Lung microvascular endothelial cell (primary cell): ENCODE measurements at regions not wholly inside any gene's neighbourhood (a gene's known extent, or its start where the extent isn't known, plus 50 kb on each side); places are given as distances from the start of the nearest gene placed in this dataset.
"Not testable (repeated sequence)": the region's sequence is repeated elsewhere in the genome, so short reads cannot be mapped to it uniquely, and the experiment has no call there.

Experiments
- DNase-seq, 2 donors: peaks; one replicate each; pipeline versions ENCODE4 v3.0.0 to v3.0.0-alpha.2; 2010; ENCODE audit warnings: low read depth in 2 of 2

- DNase-seq, result not testable (repeated sequence)
Measured at GRCh38 chr3:66842761-66843464, 155.2 kb upstream of the KBTBD8 start.

- no peak for DNase-seq
Measured at GRCh38 chr3:66851894-66852613, 146.1 kb upstream of the KBTBD8 start.

- DNase-seq, result no peak
Measured at GRCh38 chr3:66854601-66855151, 143.4 kb upstream of the KBTBD8 start.

GRCh38 chr3:66856533-66856932, 141.6 kb upstream of the KBTBD8 start:
- DNase-seq, result no peak

- no peak for DNase-seq
Measured at GRCh38 chr3:66858656-66859381, 139.3 kb upstream of the KBTBD8 start.

GRCh38 chr3:66860771-66861170, 137.3 kb upstream of the KBTBD8 start:
- no peak for DNase-seq

GRCh38 chr3:66863205-66864111, 134.6 kb upstream of the KBTBD8 start:
- DNase-seq, result no peak

- no peak for DNase-seq
Measured at GRCh38 chr3:66884659-66885058, 113.4 kb upstream of the KBTBD8 start.

GRCh38 chr3:66885326-66886000, 112.6 kb upstream of the KBTBD8 start:
- peak in 1 of 2 donors; percentile 8 for DNase-seq

- DNase-seq, result no peak
Measured at GRCh38 chr3:66889750-66890494, 108.2 kb upstream of the KBTBD8 start.

GRCh38 chr3:66898155-66898554, 100.0 kb upstream of the KBTBD8 start:
- no peak for DNase-seq

GRCh38 chr3:66904336-66904735, 93.8 kb upstream of the KBTBD8 start:
- DNase-seq, result no peak

- DNase-seq, result no peak
Measured at GRCh38 chr3:66904831-66905493, 93.1 kb upstream of the KBTBD8 start.

GRCh38 chr3:66907136-66907535, 91.0 kb upstream of the KBTBD8 start:
- DNase-seq, result no peak

- no peak for DNase-seq
Measured at GRCh38 chr3:66910266-66911055, 87.6 kb upstream of the KBTBD8 start.

GRCh38 chr3:66912306-66912705, 85.8 kb upstream of the KBTBD8 start:
- no peak for DNase-seq

- DNase-seq, result no peak
Measured at GRCh38 chr3:66922058-66922457, 76.0 kb upstream of the KBTBD8 start.

GRCh38 chr3:66923969-66924368, 74.1 kb upstream of the KBTBD8 start:
- no peak for DNase-seq
